HCT116 (cell line): ENCODE measurements at regions not wholly inside any gene's neighbourhood (a gene's known extent, or its start where the extent isn't known, plus 50 kb on each side); places are given as distances from the start of the nearest gene placed in this dataset.

Experiments used
- ATAC-seq: fragments of 200-7000 bp; cut with Tn5 transposase; 2 replicates; pipeline ENCODE4 v1.9.1; 2020; ENCODE audit warnings: mild to moderate bottlenecking, moderate library complexity
- BruUV-seq: library from RNA; stranded (reverse); fragments of 400-500 nt; replicated peaks from 2 replicates; lab custom pipeline; 2021; lab: Mats Ljungman, UMichigan
- CTCF ChIA-PET: fragments of 300-600 bp; sonication (Branson Sonifier 250); formaldehyde crosslinking; loops from one replicate; lab custom pipeline; 2021; ENCODE audit warnings: antibody characterized with exemption; lab: Charles Lee
- POLR2A ChIA-PET: fragments of 300-600, 350-600 bp; sonication (Branson Sonifier 250); formaldehyde crosslinking; loops from one replicate; lab custom pipeline; 2021; ENCODE audit warnings: antibody characterized with exemption; lab: Charles Lee
- RAD21 ChIA-PET, 2 experiments: fragments of 300-600 bp; sonication (Branson Sonifier 250); formaldehyde crosslinking; loops; one replicate each; lab custom pipeline; 2023; ENCODE audit warnings: low total read pairs in 2 of 2; ENCODE audit not compliant: uncharacterized antibody in 2 of 2, unreplicated experiment in 2 of 2, low non-redundant PET in 1 of 2; lab: Charles Lee
- DNase-seq: peaks from one replicate; pipeline ENCODE4 v3.0.0-alpha.2; 2010; ENCODE audit warnings: low read depth, low spot score
- H2AFZ ChIP-seq: fragments of 200-600 bp; shearing (Covaris generic), sonication (generic); 2 replicates; pipeline ENCODE4 v1.6.1; 2017; ENCODE audit warnings: low read depth, mixed run types, mixed read lengths, antibody characterized with exemption, low read length; ENCODE audit not compliant: poor library complexity, severe bottlenecking
- H3K27ac ChIP-seq: 2 replicates; pipeline ENCODE4 v1.5.1; 2012; ENCODE audit warnings: low read depth, low read length
- H3K27me3 ChIP-seq: fragments of 200-600 bp; sonication (generic); 2 replicates; pipeline ENCODE4 v1.6.1; 2016; ENCODE audit warnings: mixed run types, low read length, mixed read lengths; ENCODE audit not compliant: insufficient read depth
- H3K36me3 ChIP-seq, 2 experiments: fragments of 200-500 bp in 1 of 2; fragments of 200-600 bp in 1 of 2; sonication (Bioruptor generic) in 1 of 2; sonication (generic) in 1 of 2; 2 replicates each; pipeline versions ENCODE4 v1.5.1 to v1.6.1; 2014 to 2016; ENCODE audit warnings: low read length in 2 of 2, inconsistent platforms in 1 of 2, mixed read lengths in 1 of 2, mixed run types in 1 of 2; ENCODE audit not compliant: insufficient read depth in 2 of 2, control insufficient read depth in 1 of 2
- H3K4me1 ChIP-seq, 2 experiments: fragments of 200-600 bp in 1 of 2; sonication (generic) in 1 of 2; 2 replicates each; pipeline versions ENCODE4 v1.5.1 to v1.6.1; 2012 to 2017; ENCODE audit warnings: low read length in 2 of 2, inconsistent platforms in 1 of 2, mild to moderate bottlenecking in 1 of 2, mixed read lengths in 1 of 2, mixed run types in 1 of 2, moderate library complexity in 1 of 2; ENCODE audit not compliant: insufficient read depth in 2 of 2, control insufficient read depth in 1 of 2
- H3K4me2 ChIP-seq: fragments of 200-600 bp; sonication (generic); 2 replicates; pipeline ENCODE4 v1.6.1; 2017; ENCODE audit warnings: mixed run types, low read length, mixed read lengths
- H3K4me3 ChIP-seq, 2 experiments: fragments of 200-600 bp in 1 of 2; sonication (generic) in 1 of 2; replicated peaks in 1 of 2; 2 replicates each; pipeline ENCODE4 v1.5.1; 2011 to 2016; ENCODE audit warnings: low read length in 2 of 2, control low read depth in 1 of 2, low read depth in 1 of 2, mild to moderate bottlenecking in 1 of 2, mixed read lengths in 1 of 2, mixed run types in 1 of 2
- H3K79me2 ChIP-seq: fragments of 200-600 bp; sonication (generic); 2 replicates; pipeline ENCODE4 v1.6.1; 2017; ENCODE audit warnings: mild to moderate bottlenecking, mixed run types, low read length, moderate library complexity, mixed read lengths; ENCODE audit not compliant: insufficient read depth
- H3K9ac ChIP-seq: fragments of 200-600 bp; sonication (generic); 2 replicates; pipeline ENCODE4 v1.6.1; 2016; ENCODE audit warnings: low read length, mixed read lengths
- H3K9me2 ChIP-seq: fragments of 200-600 bp; sonication (generic), shearing (Covaris generic); 2 replicates; pipeline ENCODE4 v1.6.1; 2017; ENCODE audit warnings: mixed run types, mild to moderate bottlenecking, moderate library complexity; ENCODE audit not compliant: insufficient read depth
- H3K9me3 ChIP-seq, 2 experiments: fragments of 200-500 bp in 1 of 2; fragments of 200-600 bp in 1 of 2; sonication (Bioruptor generic) in 1 of 2; sonication (generic) in 1 of 2; 2 replicates each; pipeline ENCODE4 v1.6.1; 2014 to 2017; ENCODE audit warnings: low read length in 2 of 2, mixed read lengths in 2 of 2, inconsistent platforms in 1 of 2, low read depth in 1 of 2, mild to moderate bottlenecking in 1 of 2, mixed run types in 1 of 2, moderate library complexity in 1 of 2; ENCODE audit not compliant: control insufficient read depth in 1 of 2, insufficient read depth in 1 of 2
- H4K20me1 ChIP-seq: fragments of 200-600 bp; sonication (generic), shearing (Covaris generic); 2 replicates; pipeline ENCODE4 v1.6.1; 2017; ENCODE audit warnings: mixed run types, mild to moderate bottlenecking, moderate library complexity; ENCODE audit not compliant: insufficient read depth
- CBX3 ChIP-seq: IDR thresholded peaks from 2 replicates; pipeline ENCODE4 v1.6.1; 2012; ENCODE audit warnings: low read depth
- CEBPB ChIP-seq: IDR thresholded peaks from 2 replicates; pipeline ENCODE4 v1.6.1; 2012; ENCODE audit warnings: low read depth
- CTCF ChIP-seq, 3 experiments: fragments of 200-600 bp in 1 of 3; sonication (generic) in 1 of 3; IDR thresholded peaks in 2 of 3; conservative IDR thresholded peaks in 1 of 3; 2 replicates each; pipeline ENCODE4 v1.5.1; 2012 to 2017; ENCODE audit warnings: low read depth in 2 of 3, low read length in 2 of 3, antibody characterized with exemption in 1 of 3, borderline replicate concordance in 1 of 3, control low read depth in 1 of 3, mild to moderate bottlenecking in 1 of 3, mixed read lengths in 1 of 3, mixed run types in 1 of 3, moderate library complexity in 1 of 3; ENCODE audit not compliant: insufficient read depth in 1 of 3
- EGR1 ChIP-seq: IDR thresholded peaks from 2 replicates; pipeline ENCODE4 v1.6.1; 2012; ENCODE audit warnings: low read depth
- ELF1 ChIP-seq: IDR thresholded peaks from 2 replicates; pipeline ENCODE4 v1.6.1; 2012; ENCODE audit warnings: low read depth, borderline replicate concordance
- EZH2phosphoT487 ChIP-seq: fragments of 200-600 bp; IDR thresholded peaks from 2 replicates; pipeline ENCODE4 v1.6.1; 2018; ENCODE audit warnings: antibody characterized with exemption, borderline replicate concordance
- JUND ChIP-seq: IDR thresholded peaks from 2 replicates; pipeline ENCODE4 v1.6.1; 2012
- POLR2A ChIP-seq: IDR thresholded peaks from 2 replicates; pipeline ENCODE4 v1.7.0; 2011; ENCODE audit warnings: borderline replicate concordance; ENCODE audit not compliant: insufficient read depth, insufficient read length; ENCODE audit errors: extremely low read depth
- POLR2AphosphoS5 ChIP-seq: IDR thresholded peaks from 2 replicates; pipeline ENCODE4 v1.6.1; 2011; ENCODE audit warnings: mild to moderate bottlenecking, low read depth, low read length, moderate library complexity
- RAD21 ChIP-seq: IDR thresholded peaks from 2 replicates; pipeline ENCODE4 v1.6.1; 2012; ENCODE audit warnings: low read depth, mild to moderate bottlenecking
- REST ChIP-seq: IDR thresholded peaks from 2 replicates; pipeline ENCODE4 v1.6.1; 2012; ENCODE audit warnings: low read depth
- SIN3A ChIP-seq: IDR thresholded peaks from 2 replicates; pipeline ENCODE4 v1.6.1; 2012; ENCODE audit warnings: low read depth
- SP1 ChIP-seq: IDR thresholded peaks from 2 replicates; pipeline ENCODE4 v1.6.1; 2012; ENCODE audit warnings: low read depth
- TCF7L2 ChIP-seq: IDR thresholded peaks from 2 replicates; pipeline ENCODE4 v1.7.0; 2011; ENCODE audit warnings: borderline replicate concordance, inconsistent platforms; ENCODE audit not compliant: insufficient read depth, insufficient read length; ENCODE audit errors: extremely low read depth
- YY1 ChIP-seq: IDR thresholded peaks from 2 replicates; pipeline ENCODE4 v1.6.1; 2011; ENCODE audit warnings: low read length, low read depth, moderate library complexity, mild to moderate bottlenecking; ENCODE audit not compliant: insufficient replicate concordance; ENCODE audit errors: extremely low read depth
- ZBTB33 ChIP-seq: IDR thresholded peaks from 2 replicates; pipeline ENCODE4 v1.6.1; 2011; ENCODE audit warnings: mild to moderate bottlenecking, low read length, moderate library complexity; ENCODE audit not compliant: insufficient replicate concordance; ENCODE audit errors: extremely low read depth
- ZNF274 ChIP-seq: fragments of 200-500 bp; sonication (Bioruptor generic); IDR thresholded peaks from 2 replicates; pipeline ENCODE4 v1.6.1; 2014; ENCODE audit warnings: mild to moderate bottlenecking, low read depth, low read length, inconsistent platforms
- intact Hi-C: fragments of 100-400 bp; cut with micrococcal nuclease; formaldehyde crosslinking; loops from 2 replicates; pipeline ENCODE4 v1.10.0; 2022

GRCh38 chr3:86744051-86744450 is 246.9 kb downstream of the VGLL3 start:
- TF ChIP-seq JUND (no peak), EZH2phosphoT487 (no peak), TCF7L2 (no peak), EGR1 (no peak), POLR2A (no peak), YY1 (no peak), REST (no peak), POLR2AphosphoS5 (no peak), SIN3A (no peak), ZBTB33 (no peak), SP1 (no peak), CBX3 (no peak), ELF1 (no peak), RAD21 (no peak), ZNF274 (no peak), CTCF (IDR thresholded peaks at IDR 0.05 in 2 of 3, conservative IDR thresholded peaks at IDR 0.05 in 1 of 3; ENCODE audit: borderline replicate concordance in 1 of 3, insufficient read depth in 1 of 3, low read depth in 2 of 3, low read length in 2 of 3) (no peak), CEBPB (no peak)
- ATAC-seq (no peak), DNase-seq (no peak)
- Histone ChIP-seq H3K79me2 (no peaks in the 10 kb centered on the region), H4K20me1 (no peaks in the 10 kb centered on the region), H3K4me1 (no peaks in the 10 kb centered on the region), H3K4me3 (no peak overlapping the region), H3K27ac (no peak overlapping the region), H2AFZ (no peak overlapping the region), H3K36me3 (no peaks in the 10 kb centered on the region), H3K27me3 (no peaks in the 10 kb centered on the region), H3K4me2 (no peak overlapping the region), H3K9me2 (no peaks in the 10 kb centered on the region), H3K9me3 (no peaks in the 10 kb centered on the region), H3K9ac (no peak overlapping the region)
- RAD21 ChIA-PET = no interaction called here
- intact Hi-C loops = no loop called here
- POLR2A ChIA-PET = no interaction called here
- CTCF ChIA-PET = no interaction called here
- BruUV-seq = no TSS peak
